ENCODE measurements at regions not wholly inside any gene's neighbourhood (a gene's known extent, or its start where the extent isn't known, plus 50 kb on each side); places are given as distances from the start of the nearest gene placed in this dataset.
A peak's percentile ranks its signal among the peaks of the same experiment; 100 is the strongest.

DNA sequence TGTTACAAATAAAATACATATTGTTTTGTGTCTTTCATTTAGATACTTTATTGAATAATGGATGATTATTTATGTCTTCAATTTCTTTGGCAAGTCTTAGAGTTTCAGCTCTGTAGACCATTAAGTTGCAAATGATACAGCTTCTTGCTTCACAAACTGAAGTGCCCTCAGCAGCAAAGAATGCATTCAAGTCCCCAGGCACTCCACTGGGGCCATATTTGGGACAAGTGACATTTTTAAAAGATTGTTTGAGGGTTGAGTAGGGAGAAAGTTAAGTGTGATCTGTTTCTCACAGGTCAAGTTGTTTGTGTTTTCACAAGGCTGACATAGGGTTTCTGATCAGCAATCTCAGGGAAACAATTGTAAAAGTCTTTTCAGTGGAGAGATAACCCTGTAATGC lies 400.7 kb downstream of the PLA2G4A start:
- DNase-seq (ENCODE audit: low read depth in 2 of 3, low spot score in 2 of 3), result no peak

DNA sequence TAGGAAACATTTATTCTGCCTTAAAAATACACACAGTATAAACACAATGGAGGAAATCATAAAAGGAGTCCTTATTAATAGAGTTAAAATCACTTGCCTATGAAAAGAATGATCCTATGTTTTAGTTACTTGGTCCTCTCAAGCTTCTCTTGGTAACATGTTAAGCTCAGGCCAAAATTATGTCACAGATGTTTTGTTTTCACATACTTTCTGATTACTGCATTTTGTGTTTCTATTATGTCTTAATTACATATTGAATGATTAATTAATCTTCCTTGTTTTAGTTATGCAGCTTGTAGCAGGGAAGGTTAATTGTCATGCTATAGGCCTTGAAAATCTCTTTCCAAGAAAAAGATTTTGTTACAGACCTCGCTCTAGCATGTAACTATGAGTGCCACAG lies 406.0 kb downstream of the PLA2G4A start:
- DNase-seq (ENCODE audit: low read depth in 2 of 3, low spot score in 2 of 3), result no peak

DNA sequence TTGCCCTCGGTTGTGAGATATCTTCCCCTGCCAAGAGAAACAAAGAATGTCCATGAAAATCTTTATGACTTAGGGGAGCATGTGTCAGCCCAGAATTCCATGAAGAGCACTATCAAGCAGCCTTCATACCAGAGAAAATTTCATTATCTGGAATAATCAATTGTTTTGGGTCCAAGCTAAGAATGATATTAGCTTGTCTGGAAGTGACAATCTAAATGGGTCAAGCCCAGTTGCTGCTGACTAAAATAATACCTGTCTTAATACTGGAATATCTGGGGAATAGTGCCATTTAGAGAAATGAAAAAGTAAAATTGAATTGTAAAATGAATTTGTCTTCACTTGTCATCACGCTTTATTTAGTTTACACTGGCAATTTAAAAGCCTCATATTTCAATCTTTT lies 407.4 kb downstream of the PLA2G4A start:
- no peak for DNase-seq (ENCODE audit: low read depth in 2 of 3, low spot score in 2 of 3)

DNA sequence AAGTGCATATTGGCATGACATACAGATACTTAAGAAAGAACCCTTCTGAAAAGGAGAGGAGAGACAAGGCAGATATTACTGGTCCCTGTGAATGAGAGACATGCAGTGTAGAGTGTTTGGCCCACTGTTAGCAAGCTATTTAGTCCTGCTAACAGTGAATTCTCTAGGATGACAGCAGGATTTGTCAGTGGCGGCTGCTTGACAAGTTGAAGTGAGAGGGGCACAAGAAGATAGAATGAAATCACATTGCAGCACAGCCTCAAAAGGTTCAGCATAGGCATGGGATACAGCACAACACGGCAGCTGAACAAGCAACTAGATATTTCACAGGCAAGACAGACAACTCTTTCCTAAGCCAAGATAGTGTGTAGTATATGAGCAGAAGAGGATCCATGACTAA lies 407.9 kb downstream of the PLA2G4A start:
- DNase-seq (ENCODE audit: low read depth in 2 of 3, low spot score in 2 of 3), result no peak

DNA sequence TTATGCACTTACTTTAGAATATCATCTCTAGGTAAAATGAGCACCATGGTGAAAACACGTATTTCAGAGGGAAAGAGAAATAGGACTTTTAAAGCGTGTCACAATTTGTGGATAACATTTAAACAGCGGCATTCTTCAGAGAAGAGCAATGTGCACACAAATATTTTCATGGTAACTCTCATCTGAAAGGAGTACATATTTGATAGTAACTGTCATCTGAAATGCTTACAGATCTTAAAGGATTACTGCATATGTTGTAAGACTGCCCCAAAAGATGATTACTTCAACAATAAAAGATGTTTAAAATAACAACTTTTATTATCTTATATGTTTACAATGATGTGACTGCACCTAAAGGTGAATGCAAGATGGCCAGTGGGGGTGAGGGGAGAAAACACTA lies 408.8 kb downstream of the PLA2G4A start:
- DNase-seq (ENCODE audit: low read depth in 2 of 3, low spot score in 2 of 3), result no peak

DNA sequence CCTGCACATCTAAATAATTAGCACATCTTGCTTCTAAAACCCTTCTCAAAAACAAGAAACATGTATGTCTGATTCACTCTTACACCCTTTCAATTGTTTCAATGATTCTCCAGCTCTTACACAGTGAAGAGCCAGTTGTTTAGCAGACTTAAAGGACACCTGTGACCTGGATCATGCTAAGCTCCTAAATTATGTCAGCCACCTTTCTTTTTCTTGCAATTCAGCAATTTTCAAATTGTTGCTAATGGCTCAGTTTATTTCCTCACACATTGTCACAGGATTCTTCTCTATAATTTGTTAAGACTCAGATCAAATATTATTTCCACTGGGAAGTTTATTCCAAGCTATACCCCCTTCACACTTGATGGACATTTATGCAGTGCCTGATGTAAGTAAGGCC lies 413.2 kb downstream of the PLA2G4A start:
- no peak for DNase-seq (ENCODE audit: low read depth in 2 of 3, low spot score in 2 of 3)

DNA sequence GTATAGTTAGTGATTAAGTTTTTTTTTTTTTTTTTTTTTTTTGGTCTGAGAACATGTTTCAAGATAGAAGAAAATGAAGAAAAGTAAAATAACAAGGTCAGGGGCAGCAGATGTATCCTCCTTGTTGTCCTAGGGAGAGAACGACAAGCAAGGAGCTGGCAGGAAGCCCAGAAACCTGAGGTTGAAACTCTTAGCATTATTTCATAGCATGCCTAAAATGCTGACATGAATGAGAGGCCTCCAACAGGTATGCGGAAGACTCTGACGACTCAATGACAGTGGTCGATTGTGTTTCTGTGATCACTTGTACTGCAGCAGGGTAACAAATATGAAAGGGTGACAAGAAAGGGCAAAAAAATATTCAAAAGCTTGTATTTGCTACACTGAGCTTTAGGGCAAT lies 415.9 kb downstream of the PLA2G4A start:
- peak in 2 of 3 donors; percentile 15 to 69 for DNase-seq (ENCODE audit: low read depth in 2 of 3, low spot score in 2 of 3)

DNA sequence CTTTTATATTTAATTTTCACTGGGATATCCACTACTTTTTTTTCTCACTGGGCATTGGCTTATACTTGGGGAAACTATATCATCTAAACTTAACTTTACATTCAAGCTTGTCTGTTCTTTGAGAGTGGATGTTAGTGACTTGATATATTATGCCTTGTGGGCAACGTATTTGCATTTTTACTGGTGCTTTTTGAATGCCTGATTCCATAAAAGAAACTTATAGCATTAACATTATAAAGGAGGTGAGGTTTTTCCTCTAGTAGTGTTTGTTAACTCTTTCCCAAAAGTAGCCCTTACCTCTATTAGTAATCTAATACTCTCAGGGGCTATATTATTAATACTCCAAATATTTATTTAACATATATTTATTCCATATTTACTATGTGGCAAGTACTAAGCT lies 416.5 kb downstream of the PLA2G4A start:
- no peak for DNase-seq (ENCODE audit: low read depth in 2 of 3, low spot score in 2 of 3)

DNA sequence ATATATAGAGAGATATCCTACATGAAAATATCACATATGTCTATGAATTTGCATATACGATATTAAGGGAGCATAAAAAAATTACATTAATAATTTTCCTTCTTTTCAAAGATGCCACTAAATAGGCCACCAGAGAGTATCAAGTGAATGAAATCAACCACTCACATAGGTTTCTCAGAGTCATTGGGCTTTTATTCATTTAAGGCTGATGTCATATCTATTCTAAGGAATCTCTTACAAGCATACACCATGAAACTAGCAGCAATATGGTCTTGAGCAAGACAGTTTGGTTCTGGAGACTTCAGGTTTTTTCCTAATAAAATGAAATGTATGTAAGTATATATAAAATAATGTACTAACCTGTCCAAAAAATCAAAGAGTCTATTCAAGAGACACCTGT lies 420.4 kb downstream of the PLA2G4A start:
- no peak for DNase-seq (ENCODE audit: low read depth in 2 of 3, low spot score in 2 of 3)

DNA sequence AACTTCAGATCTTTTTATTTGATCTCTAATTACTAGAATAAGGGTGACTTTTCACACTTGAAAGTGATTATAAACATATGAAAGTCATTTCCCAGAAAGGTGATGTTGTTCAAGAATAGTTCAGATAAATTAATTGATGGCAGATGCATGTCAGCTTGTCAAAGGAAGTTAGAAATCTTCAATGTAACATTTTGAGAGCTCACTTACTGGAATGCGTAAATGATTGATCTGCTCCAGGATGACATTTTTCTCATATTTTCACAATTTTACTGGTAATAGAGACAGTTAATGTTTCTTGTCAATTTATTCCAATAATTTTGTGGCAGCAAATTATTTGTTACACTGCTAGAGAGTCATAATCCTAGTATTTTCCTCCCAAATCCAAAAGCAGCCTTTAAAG lies 424.2 kb downstream of the PLA2G4A start:
- DNase-seq (ENCODE audit: low read depth in 2 of 3, low spot score in 2 of 3), result no peak

DNA sequence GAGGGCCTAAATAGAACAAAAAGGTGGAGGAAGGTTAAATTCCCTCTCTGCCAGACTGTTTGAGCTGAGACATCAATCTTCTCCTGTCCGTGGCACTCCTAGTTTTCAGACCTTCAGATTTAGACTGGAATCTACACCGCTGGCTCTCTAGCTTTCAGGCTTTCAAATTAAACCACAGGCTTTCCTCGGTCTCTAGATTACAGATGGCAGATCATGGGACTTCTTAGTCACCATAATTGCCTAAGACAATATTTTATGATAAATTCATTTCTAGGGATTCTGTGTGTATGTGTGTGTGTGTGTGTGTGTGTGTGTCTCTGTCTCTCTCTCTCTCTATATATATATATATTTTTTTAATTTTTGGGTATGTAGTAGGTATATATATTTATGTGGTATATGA lies 428.7 kb downstream of the PLA2G4A start:
- DNase-seq (ENCODE audit: low read depth in 2 of 3, low spot score in 2 of 3), result no peak

DNA sequence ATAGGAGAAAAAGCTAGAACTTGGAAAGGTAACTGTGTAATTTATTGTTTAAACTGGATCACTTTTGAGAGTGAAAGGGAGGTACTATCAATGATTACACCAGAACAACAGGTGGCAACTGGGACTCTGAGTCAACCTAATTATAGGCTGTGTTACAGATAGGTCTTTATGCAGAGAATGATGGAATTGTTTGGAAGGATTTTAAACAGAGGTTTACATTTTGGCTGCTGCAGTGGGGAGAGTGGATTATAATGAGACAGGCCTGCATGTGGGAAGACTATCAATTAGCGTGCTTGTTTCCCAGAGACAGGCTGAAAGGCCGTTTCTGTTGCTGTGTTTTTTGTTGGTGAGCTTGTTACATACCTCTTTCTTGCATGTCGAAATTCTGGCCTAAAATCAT lies 432.9 kb downstream of the PLA2G4A start:
- no peak for DNase-seq (ENCODE audit: low read depth in 2 of 3, low spot score in 2 of 3)

DNA sequence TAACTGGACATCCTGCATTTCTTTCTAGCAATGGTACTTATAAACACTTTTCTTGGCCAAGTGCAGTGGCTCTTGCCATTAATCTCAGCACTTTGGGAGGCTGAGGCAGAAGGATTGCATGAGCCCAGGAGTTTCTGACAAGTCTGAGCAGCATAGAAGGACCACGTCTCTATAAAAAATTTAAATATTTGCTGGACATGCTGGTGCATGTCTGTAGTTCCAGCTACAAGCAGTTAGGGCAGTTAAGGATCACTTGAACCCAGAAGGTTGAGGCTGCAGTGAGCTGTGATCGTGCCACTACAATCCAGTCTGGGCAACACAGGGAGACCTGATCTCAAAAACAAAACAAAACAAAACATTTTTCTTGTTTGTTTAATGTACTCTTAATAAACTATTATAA lies 434.0 kb downstream of the PLA2G4A start:
- no peak for DNase-seq (ENCODE audit: low read depth in 2 of 3, low spot score in 2 of 3)

DNA sequence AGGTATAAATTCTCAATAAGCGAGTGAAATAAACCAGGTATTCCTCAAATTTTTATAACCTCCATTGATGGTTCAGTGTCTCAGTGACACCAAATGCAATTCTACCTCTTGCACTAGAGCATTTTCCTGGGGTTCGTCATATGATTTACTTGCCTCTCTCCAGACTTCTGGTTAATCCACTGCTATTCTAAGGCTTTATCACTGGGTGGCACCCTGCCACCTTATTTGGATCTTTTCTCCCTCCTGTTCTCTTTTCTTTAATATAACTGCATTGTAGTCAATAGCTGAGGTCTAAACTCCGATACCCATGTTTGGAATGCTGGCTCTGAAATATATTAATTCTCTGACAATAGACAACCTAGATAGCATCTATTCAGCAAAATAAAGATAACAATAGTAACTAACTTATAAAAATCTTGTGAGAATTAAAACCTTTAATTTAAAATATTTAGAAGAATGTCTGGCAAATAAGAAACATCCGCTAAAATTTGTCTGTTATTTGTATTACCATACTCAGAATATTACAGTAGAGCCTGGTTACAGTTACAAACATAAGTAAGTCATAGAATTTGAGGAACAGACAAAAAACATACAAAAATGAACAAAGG lies 436.4 kb downstream of the PLA2G4A start:
- DNase-seq (ENCODE audit: low read depth in 2 of 3, low spot score in 2 of 3), result peak in 2 of 3 donors; percentile 14 to 45

DNA sequence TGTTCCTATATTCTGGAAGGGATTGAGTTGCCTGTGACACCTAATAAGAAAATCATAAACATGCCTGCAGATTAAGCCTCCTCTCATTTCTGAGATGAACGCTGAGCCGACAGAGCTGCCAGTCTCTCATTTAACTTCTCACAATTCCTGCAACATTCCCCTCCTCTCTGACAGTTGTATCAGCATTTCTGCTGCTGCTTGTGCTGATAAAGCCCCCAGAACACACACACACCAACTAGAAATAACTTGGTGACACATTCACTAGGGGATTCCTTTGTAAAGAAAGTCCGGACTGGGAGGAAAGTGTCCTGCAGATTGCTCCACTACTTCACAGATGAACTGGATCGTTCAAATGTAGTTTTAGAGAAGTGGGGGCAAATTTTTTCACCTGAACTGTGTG lies 437.3 kb downstream of the PLA2G4A start:
- DNase-seq (ENCODE audit: low read depth in 2 of 3, low spot score in 2 of 3), result no peak

DNA sequence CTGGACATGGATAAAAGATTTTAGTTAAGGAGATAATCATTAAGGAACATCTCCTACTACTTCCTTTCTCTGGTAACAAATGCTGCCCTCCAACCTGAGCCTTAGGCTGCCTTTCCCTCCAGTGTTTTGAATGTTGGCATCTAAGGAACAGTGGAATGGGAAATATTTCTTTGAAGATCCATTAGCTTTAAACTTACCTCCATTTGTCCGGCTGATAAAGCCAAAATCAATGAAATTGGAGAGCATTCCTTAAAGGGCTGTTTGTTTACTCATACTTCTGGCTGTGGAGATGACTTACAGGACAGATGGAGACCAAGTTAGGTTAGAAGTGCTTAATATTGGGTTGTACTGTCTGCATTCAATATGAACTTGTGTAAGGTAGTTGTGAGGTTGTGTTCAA lies 439.1 kb downstream of the PLA2G4A start:
- DNase-seq (ENCODE audit: low read depth in 2 of 3, low spot score in 2 of 3), result no peak

DNA sequence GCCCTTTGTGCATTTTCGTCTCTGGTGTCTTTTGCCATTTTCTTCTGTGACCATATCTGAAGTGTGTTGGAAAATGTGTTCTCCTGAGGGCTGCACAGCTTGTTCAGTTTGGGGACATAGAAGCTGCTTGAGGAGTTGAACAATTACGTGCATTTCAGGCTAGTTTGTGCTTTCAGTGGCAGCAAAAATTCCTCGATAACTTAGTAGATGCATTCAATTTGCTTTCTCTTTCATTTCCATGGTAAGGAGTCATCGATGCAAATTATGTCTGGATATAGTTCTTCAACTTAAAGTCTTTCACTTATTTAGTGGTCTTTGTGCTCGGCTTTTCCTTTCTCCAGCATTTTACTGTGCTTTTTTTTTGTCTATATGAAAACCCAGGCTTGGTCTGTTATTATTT lies 441.5 kb downstream of the PLA2G4A start:
- DNase-seq (ENCODE audit: low read depth in 2 of 3, low spot score in 2 of 3), result no peak

DNA sequence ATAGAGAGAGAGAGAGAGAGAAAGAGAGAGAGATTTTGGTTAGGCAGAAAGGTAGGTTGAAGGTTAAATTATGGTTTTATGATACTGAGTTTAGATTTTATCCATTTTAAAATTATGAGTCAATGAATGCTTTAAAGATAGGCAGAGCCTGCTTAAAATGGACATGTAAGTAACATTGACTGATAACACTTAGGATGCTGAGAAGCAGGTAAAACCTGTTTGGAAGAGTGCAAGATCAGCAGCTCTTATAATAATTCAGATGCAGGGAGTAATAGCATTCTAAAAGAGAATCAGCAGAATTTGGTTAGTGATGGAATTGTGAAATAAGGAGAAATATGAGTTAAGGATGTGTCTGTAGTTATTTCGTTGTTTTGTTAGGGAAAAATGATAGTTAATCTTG lies 446.6 kb downstream of the PLA2G4A start:
- no peak for DNase-seq (ENCODE audit: low read depth in 2 of 3, low spot score in 2 of 3)

DNA sequence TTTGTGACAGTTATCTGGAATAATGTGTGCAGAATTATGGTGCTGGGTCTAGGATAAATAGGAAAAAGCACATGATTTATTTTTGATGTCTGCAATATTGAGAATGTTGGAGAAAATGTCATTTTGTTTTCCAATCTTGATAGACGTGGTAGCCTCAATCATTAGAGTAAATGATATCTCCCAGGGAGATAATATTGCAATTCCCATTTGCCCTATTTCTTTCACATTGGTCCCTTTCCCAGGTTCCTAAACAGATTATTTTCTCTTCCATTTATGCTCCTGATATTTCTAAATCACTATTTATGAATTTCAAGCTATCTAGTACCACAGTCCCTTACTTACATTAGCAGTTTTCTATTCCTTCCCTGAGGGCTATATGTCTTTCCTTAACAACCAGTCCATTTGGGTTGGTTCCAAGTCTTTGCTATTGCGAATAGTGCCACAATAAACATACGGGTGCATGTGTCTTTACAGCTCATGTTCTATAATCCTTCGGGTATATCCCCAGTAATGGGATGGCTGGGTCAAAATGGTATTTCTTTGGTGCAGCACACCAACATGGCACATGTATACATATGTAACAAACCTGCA lies 447.3 kb downstream of the PLA2G4A start:
- no peak for DNase-seq (ENCODE audit: low read depth in 2 of 3, low spot score in 2 of 3)

DNA sequence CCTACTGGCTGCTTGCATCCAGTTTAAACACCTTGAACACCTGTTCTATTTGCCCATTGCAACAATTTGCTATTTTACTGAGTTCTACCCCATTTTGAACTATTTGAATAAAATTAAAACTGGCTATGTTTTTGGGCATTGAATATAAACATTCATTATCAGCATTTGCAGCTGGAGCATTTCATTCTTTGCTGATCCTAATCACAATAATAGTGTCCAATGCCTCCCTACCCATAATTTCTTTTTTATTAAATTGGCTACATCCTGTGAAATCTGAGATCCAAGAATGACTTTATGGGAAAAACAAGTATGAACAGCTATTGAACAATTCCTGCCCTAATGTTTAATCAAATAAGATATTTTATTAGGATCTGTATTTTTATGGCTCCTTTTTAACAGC lies 447.9 kb downstream of the PLA2G4A start:
- DNase-seq (ENCODE audit: low read depth in 2 of 3, low spot score in 2 of 3), result no peak

DNA sequence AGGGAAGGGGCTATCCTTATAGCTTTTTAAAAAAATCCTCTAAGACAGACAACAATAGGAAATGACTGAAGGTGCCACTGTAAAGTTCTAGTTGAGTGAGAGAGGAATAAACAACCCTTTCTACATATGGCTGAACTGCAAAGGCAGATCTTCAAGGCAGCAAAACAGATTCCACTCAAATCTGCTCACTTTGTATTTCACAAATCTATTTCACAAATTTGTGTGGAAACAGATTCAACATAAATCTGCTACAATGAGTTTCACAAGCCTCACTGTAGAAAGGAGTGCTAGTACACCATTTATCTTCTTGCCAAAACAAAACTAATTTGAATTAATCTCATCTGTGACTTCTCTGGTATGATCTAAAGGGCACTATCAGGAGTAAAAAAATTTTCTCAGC lies 451.3 kb downstream of the PLA2G4A start:
- DNase-seq (ENCODE audit: low read depth in 2 of 3, low spot score in 2 of 3), result no peak

DNA sequence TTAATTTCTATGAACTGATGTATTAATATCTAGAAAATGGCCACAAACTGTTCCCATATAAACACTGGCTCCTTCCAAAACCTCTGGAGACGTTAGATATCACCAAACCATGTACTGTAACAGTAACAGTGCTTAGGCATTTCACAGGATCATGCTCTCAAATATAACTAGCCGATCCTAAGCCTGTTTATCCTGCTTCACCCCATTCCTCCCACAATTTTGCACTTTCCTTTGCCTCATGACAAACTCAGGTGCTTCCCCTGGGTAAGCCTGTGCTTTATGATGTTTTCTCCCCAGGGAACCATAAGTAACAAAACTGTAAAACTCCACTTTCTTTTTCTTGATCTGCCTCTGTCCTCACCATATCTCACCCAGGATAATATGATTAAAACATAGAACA lies 452.3 kb downstream of the PLA2G4A start:
- DNase-seq (ENCODE audit: low read depth in 2 of 3, low spot score in 2 of 3), result no peak

DNA sequence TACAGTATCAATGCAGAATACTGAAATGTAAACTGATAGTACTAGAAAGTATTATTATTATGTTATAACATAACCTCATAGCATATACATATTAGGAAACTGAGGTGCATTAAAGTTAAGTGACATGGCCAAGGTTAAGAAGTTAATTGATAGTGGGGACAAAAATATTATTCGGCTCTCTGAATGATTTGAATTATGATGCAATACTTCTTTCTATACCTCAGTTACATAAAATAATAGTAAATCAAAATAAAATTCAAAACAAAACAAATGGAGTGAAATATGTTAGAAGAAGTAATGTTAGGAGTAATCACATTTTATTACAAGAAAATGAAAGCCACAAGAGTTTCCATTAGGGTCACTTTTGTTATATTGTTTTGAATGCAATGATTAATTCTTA lies 455.2 kb downstream of the PLA2G4A start:
- DNase-seq (ENCODE audit: low read depth in 2 of 3, low spot score in 2 of 3), result no peak
